ENCODE measurements at regions not wholly inside any gene's neighbourhood (a gene's known extent, or its start where the extent isn't known, plus 50 kb on each side); places are given as distances from the start of the nearest gene placed in this dataset.
"Not testable (repeated sequence)": the region's sequence is repeated elsewhere in the genome, so short reads cannot be mapped to it uniquely, and the experiment has no call there.

DNA sequence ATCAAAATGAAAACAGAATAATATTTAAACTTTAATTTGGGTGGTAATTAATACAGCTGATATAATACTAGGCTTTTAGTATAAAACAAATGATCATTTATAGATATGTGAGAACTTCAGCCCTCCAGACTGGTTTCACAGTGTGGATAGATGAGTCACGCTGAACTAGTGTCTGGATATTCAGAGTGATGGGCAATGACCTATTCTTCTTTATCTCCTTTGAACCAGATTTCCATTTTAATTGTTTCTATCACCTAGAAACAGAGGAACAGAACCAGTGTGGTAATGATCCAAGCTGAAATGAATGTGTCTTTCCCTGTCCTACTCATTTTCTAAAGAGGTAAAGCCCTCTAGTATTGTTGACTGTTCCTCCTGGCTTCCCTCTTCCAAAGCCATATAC, 155.2 kb upstream of the GK2 start:
- no peak overlapping the region for H3K9ac ChIP-seq (ENCODE audit: low read depth, low read length)
- H3K4me1 ChIP-seq (ENCODE audit: insufficient read depth, low read length), result peaks cover 6% of the 10 kb centered on the region; the same call in 1 of the 2 replicates
- no peaks in the 10 kb centered on the region for H3K9me3 ChIP-seq (ENCODE audit: control insufficient read depth, insufficient read depth, low read length)
- H3K36me3 ChIP-seq (ENCODE audit: insufficient read depth, low read length), result no peaks in the 10 kb centered on the region

DNA sequence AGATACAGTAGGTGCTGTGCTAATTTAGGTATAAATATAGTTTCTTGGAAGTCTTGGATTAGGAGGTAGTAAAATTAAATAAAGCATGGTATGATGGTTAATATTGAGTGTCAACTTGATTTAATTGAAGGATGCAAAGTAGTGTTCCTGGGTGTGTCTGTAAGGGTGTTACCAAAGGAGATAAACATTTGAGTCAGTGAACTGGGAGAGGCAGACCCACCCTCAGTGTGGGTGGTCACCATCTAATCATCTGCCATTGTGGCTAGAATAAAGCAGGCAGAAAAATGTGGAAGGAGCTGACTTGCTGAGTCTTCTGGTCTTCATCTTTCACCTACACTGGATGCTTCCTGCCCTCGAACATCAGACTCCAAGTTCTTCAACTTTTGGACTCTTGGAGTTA, 153.7 kb upstream of the GK2 start:
- no peaks in the 10 kb centered on the region for H3K9me3 ChIP-seq (ENCODE audit: control insufficient read depth, insufficient read depth, low read length)
- H3K36me3 ChIP-seq (ENCODE audit: insufficient read depth, low read length), result no peaks in the 10 kb centered on the region; the same call in 1 of the 2 replicates
- no peak overlapping the region for H3K9ac ChIP-seq (ENCODE audit: low read depth, low read length)
- H3K4me1 ChIP-seq (ENCODE audit: insufficient read depth, low read length), result peaks cover 6% of the 10 kb centered on the region; the same call in 1 of the 2 replicates

DNA sequence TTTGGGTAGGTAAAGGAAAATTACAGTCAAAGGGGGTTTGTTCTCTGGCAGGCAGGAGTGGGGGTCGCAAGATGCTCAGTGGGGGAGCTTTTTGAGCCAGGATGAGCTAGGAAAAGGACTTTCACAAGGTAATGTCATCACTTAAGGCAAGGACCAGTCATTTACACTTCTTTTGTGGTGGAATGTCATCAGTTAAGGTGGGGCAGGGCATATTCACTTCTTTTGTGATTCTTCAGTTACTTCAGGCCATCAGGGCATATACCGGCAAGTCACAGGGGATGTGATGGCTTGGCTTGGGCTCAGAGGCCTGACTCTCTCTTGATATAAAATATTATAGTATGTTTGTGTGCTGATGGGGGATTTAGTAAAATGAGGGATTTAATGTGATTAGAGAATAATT, 151.4 kb upstream of the GK2 start:
- peak overlapping the region; percentile 3; the same call in 1 of the 2 replicates for H3K9ac ChIP-seq (ENCODE audit: low read depth, low read length)
- not testable (repeated sequence) for H3K9me3 ChIP-seq (ENCODE audit: control insufficient read depth, insufficient read depth, low read length); H3K36me3 ChIP-seq (ENCODE audit: insufficient read depth, low read length); H3K4me1 ChIP-seq (ENCODE audit: insufficient read depth, low read length)

GRCh38 chr4:79552311-79552710, 144.3 kb upstream of the GK2 start:
- Histone ChIP-seq H3K9ac (ENCODE audit: low read depth, low read length) (peak overlapping the region; percentile 14; the same call in 1 of the 2 replicates), H3K36me3 (ENCODE audit: insufficient read depth, low read length) (peaks cover 25% of the 10 kb centered on the region), H3K4me1 (ENCODE audit: insufficient read depth, low read length) (no peaks in the 10 kb centered on the region)

GRCh38 chr4:79551555-79551954, 143.5 kb upstream of the GK2 start:
- peaks cover 25% of the 10 kb centered on the region for H3K36me3 ChIP-seq (ENCODE audit: insufficient read depth, low read length)
- H3K4me1 ChIP-seq (ENCODE audit: insufficient read depth, low read length), result no peaks in the 10 kb centered on the region
- peak overlapping the region; percentile 20 for H3K9ac ChIP-seq (ENCODE audit: low read depth, low read length)
- H3K9me3 ChIP-seq (ENCODE audit: control insufficient read depth, insufficient read depth, low read length), result peaks cover 24% of the 10 kb centered on the region

More at GRCh38 chr4:79552311-79552710, 144.3 kb upstream of the GK2 start:
- peaks cover 24% of the 10 kb centered on the region for H3K9me3 ChIP-seq (ENCODE audit: control insufficient read depth, insufficient read depth, low read length)

DNA sequence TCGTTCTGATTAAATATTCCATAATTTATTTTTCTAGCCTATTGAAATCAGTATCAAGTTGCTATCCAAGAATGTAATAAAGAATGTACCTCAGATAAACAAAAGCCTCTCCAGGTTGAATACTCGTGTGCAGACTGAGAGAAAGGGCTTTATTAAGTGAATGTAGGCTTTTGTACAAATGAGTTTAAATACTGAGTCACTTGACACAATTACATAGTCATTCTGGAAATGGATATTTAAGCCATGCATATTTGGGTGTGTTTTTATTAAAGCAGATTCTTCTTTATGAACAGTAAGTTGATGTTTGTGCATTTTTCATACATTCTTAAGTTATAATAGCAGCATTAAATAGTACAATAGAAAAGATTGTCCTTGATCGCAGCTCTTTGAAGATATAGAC, 139.8 kb upstream of the GK2 start:
- Histone ChIP-seq H3K4me1 (ENCODE audit: insufficient read depth, low read length) (no peaks in the 10 kb centered on the region), H3K9me3 (ENCODE audit: control insufficient read depth, insufficient read depth, low read length) (peaks cover 27% of the 10 kb centered on the region), H3K9ac (ENCODE audit: low read depth, low read length) (no peak overlapping the region), H3K36me3 (ENCODE audit: insufficient read depth, low read length) (peaks cover 15% of the 10 kb centered on the region)

GRCh38 chr4:79545292-79545691, 137.3 kb upstream of the GK2 start:
- not testable (repeated sequence) for H3K4me1 ChIP-seq (ENCODE audit: insufficient read depth, low read length); H3K36me3 ChIP-seq (ENCODE audit: insufficient read depth, low read length); H3K9ac ChIP-seq (ENCODE audit: low read depth, low read length)
- H3K9me3 ChIP-seq (ENCODE audit: control insufficient read depth, insufficient read depth, low read length), result peaks cover 14% of the 10 kb centered on the region; the same call in 1 of the 2 replicates

GRCh38 chr4:79540143-79540542, 132.1 kb upstream of the GK2 start:
- no peaks in the 10 kb centered on the region; the same call in 1 of the 2 replicates for H3K9me3 ChIP-seq (ENCODE audit: control insufficient read depth, insufficient read depth, low read length)
- H3K36me3 ChIP-seq (ENCODE audit: insufficient read depth, low read length), result no peaks in the 10 kb centered on the region
- no peaks in the 10 kb centered on the region for H3K4me1 ChIP-seq (ENCODE audit: insufficient read depth, low read length)
- H3K9ac ChIP-seq (ENCODE audit: low read depth, low read length), result no peak overlapping the region

DNA sequence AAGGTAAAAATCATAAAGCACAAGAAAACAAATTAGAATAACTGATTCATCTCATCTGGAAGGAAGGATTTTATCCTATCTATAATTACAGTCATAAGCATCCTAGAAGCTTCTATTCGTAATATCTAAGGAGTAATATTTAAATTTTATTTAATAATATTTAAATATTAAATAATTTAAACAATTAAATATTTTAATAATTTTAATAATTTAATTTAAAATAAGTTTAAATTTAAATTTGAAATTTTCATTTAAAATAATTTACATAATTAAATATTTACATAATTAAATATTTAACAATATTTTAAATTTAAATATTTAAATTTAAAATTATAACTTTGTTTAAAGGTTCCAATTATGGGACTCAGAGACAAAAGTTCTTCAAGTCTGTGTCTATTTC, 127.5 kb upstream of the GK2 start:
- no peaks in the 10 kb centered on the region for H3K36me3 ChIP-seq (ENCODE audit: insufficient read depth, low read length)
- no peaks in the 10 kb centered on the region for H3K9me3 ChIP-seq (ENCODE audit: control insufficient read depth, insufficient read depth, low read length)

DNA sequence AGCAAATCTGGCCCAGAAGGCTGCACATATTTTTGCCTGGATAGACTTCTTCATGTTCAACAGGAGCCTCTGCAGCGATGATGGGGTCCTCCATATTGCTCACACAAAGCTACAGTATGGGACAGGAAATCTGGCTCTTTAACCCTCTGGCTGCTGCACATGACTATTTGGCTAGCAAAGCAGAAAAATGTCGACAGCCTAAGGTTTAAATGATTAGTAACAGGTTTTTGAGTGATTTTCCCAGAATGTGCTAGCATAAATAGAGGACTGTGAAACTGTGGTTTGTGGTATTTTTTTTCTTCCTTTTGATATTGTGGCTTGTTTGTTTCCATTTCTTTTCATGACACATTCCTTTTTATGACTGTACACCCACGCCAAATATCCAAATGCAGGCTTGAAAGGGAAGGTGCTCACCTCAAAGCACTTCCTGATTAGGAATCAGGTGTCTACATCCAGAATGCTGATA, 120.2 kb upstream of the GK2 start:
- Histone ChIP-seq H3K9me3 (ENCODE audit: control insufficient read depth, insufficient read depth, low read length) (no peaks in the 10 kb centered on the region), H3K4me1 (ENCODE audit: insufficient read depth, low read length) (peaks cover 4% of the 10 kb centered on the region; the same call in 1 of the 2 replicates), H3K36me3 (ENCODE audit: insufficient read depth, low read length) (no peaks in the 10 kb centered on the region), H3K9ac (ENCODE audit: low read depth, low read length) (no peak overlapping the region)

More for the DNA sequence above, 127.5 kb upstream of the GK2 start:
- H3K9ac ChIP-seq (ENCODE audit: low read depth, low read length), result no peak overlapping the region
- peaks cover 7% of the 10 kb centered on the region for H3K4me1 ChIP-seq (ENCODE audit: insufficient read depth, low read length)

- H3K9me3 ChIP-seq (ENCODE audit: control insufficient read depth, insufficient read depth, low read length), result no peaks in the 10 kb centered on the region
- H3K4me1 ChIP-seq (ENCODE audit: insufficient read depth, low read length), result peaks cover 4% of the 10 kb centered on the region; the same call in 1 of the 2 replicates
- H3K36me3 ChIP-seq (ENCODE audit: insufficient read depth, low read length), result no peaks in the 10 kb centered on the region
- no peak overlapping the region for H3K9ac ChIP-seq (ENCODE audit: low read depth, low read length)
Measured at GRCh38 chr4:79526641-79527565, 118.9 kb upstream of the GK2 start.

DNA sequence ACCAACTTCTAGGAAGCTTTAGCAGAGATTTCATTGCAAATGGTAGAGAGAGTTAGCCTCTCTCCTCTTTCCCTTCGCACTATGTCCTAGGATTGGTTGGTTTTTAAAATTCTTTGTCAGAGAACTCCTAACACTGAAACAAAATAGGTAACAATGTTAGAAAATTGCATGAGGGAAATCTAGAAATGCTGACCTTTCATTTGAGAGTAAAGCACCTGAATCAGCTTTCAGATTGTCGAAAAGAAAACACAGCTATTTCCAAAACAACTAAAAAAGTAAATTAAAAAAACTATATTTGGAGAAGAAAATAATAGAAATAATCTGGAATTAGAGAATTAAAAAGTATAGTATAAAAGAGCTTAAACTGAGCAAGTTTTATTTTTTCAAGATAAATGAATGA, 108.1 kb upstream of the GK2 start:
- H3K9ac ChIP-seq (ENCODE audit: low read depth, low read length), result no peak overlapping the region
- no peaks in the 10 kb centered on the region for H3K36me3 ChIP-seq (ENCODE audit: insufficient read depth, low read length)
- H3K9me3 ChIP-seq (ENCODE audit: control insufficient read depth, insufficient read depth, low read length), result no peaks in the 10 kb centered on the region
- H3K4me1 ChIP-seq (ENCODE audit: insufficient read depth, low read length), result no peaks in the 10 kb centered on the region

- Histone ChIP-seq H3K9me3 (ENCODE audit: control insufficient read depth, insufficient read depth, low read length) (no peaks in the 10 kb centered on the region), H3K4me1 (ENCODE audit: insufficient read depth, low read length) (no peaks in the 10 kb centered on the region), H3K9ac (ENCODE audit: low read depth, low read length) (no peak overlapping the region)
Measured at GRCh38 chr4:79514621-79515329, 106.7 kb upstream of the GK2 start.

DNA sequence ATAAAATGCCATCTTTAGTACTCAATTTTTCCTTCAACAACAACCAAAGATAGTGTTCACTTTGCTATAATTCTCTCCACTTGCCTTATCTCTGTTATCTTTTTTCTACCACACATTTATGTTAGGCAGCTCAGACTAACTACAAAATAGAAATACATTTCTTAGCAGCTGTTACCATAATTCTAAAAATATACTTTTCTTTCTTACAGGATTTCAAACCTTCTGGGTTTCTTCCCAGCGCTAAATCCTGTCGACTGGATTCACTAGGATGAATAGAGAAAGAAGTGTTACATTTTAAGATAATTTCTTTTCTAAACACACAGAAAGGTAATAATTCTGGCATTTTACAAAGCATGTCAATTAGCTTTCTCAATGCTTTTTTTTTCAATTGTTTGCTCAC, 105.5 kb upstream of the GK2 start:
- Histone ChIP-seq H3K9ac (ENCODE audit: low read depth, low read length) (no peak overlapping the region), H3K36me3 (ENCODE audit: insufficient read depth, low read length) (no peaks in the 10 kb centered on the region), H3K9me3 (ENCODE audit: control insufficient read depth, insufficient read depth, low read length) (no peaks in the 10 kb centered on the region), H3K4me1 (ENCODE audit: insufficient read depth, low read length) (no peaks in the 10 kb centered on the region)

More at GRCh38 chr4:79514621-79515329, 106.7 kb upstream of the GK2 start:
- no peaks in the 10 kb centered on the region for H3K36me3 ChIP-seq (ENCODE audit: insufficient read depth, low read length)
